ENCODE measurements at regions not wholly inside any gene's neighbourhood (a gene's known extent, or its start where the extent isn't known, plus 50 kb on each side); places are given as distances from the start of the nearest gene placed in this dataset.

DNA sequence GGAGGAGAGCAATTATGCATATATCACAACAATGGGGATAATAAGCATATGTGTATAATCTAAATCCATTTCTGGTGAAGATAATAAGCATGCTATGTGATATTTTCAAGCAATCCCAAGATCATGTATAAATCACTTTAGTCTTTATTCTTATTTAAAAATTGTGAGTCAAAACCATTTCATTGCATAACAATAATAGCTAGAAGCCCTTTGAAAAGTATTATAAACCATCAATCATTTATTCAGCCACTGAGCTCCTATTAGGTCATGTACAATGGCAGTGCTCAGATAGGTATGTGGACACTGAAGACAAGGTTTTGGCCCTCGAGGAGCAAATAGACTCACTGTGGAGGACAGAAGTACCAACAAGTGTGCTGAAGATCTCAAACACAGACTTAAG is 113.1 kb downstream of the CDCA7 start:
- Histone ChIP-seq H3K27ac (ENCODE audit: low read depth, low read length, severe bottlenecking) (no peak overlapping the region), H3K4me1 (ENCODE audit: control insufficient read depth, insufficient read depth, low read length, poor library complexity, severe bottlenecking) (no peaks in the 10 kb centered on the region), H3K36me3 (ENCODE audit: control insufficient read depth, insufficient read depth, low read length) (no peaks in the 10 kb centered on the region), H3K4me3 (ENCODE audit: extremely low read depth, insufficient read depth, low read length, poor library complexity, severe bottlenecking) (no peak overlapping the region), H3K9me3 (ENCODE audit: control insufficient read depth, low read length) (no peaks in the 10 kb centered on the region)
- 69 to 83% methylated on average over 1 of the region's 1 CpG for WGBS, 2 experiments (ENCODE audit: insufficient coverage in 2 of 2)

DNA sequence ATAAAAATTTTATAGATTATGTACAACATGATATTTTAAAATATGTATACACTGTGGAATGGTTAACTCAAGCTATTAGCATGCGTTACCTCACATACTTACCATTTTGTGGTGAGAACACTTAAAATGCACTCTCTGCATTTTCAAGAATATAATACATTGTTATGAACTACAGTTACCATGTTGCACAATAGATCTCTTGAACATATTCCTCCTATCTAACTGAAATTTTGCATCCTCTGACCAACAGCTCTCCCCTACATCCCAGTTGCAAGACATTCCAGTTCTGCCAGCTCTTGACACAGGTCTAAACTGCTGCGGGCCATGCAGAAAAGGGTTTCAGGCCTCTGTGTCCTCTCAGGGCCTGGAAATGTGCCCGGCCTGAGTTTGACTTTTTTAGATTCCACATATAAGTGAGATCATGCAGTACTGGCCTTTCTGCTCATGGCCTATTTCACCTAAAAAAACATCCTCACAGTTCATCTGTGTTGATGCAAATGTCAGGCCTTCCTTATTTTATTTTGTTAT is 113.7 kb downstream of the CDCA7 start:
- 94 to 100% methylated on average over 1 to 2 of the region's 3 CpGs for WGBS, 2 experiments (ENCODE audit: insufficient coverage in 2 of 2)
- H3K9me3 ChIP-seq (ENCODE audit: control insufficient read depth, low read length): no peaks in the 10 kb centered on the region
- no peak overlapping the region for H3K4me3 ChIP-seq (ENCODE audit: extremely low read depth, insufficient read depth, low read length, poor library complexity, severe bottlenecking)
- H3K27ac ChIP-seq (ENCODE audit: low read depth, low read length, severe bottlenecking): no peak overlapping the region
- H3K36me3 ChIP-seq (ENCODE audit: control insufficient read depth, insufficient read depth, low read length): no peaks in the 10 kb centered on the region
- H3K4me1 ChIP-seq (ENCODE audit: control insufficient read depth, insufficient read depth, low read length, poor library complexity, severe bottlenecking): no peaks in the 10 kb centered on the region

GRCh38 chr2:173472112-173472511 is 117.4 kb downstream of the CDCA7 start:
- Histone ChIP-seq H3K9me3 (ENCODE audit: control insufficient read depth, low read length) (no peaks in the 10 kb centered on the region), H3K4me1 (ENCODE audit: control insufficient read depth, insufficient read depth, low read length, poor library complexity, severe bottlenecking) (no peaks in the 10 kb centered on the region), H3K4me3 (ENCODE audit: extremely low read depth, insufficient read depth, low read length, poor library complexity, severe bottlenecking) (no peak overlapping the region), H3K27ac (ENCODE audit: low read depth, low read length, severe bottlenecking) (no peak overlapping the region), H3K36me3 (ENCODE audit: control insufficient read depth, insufficient read depth, low read length) (no peaks in the 10 kb centered on the region)
- WGBS, 2 experiments (ENCODE audit: insufficient coverage in 2 of 2): 90 to 100% methylated on average over 2 of the region's 2 CpGs

- H3K27ac ChIP-seq (ENCODE audit: low read depth, low read length, severe bottlenecking): no peak overlapping the region
- WGBS, 2 experiments (ENCODE audit: insufficient coverage in 2 of 2): 84 to 100% methylated on average over 1 to 4 of the region's 5 CpGs
- H3K4me1 ChIP-seq (ENCODE audit: control insufficient read depth, insufficient read depth, low read length, poor library complexity, severe bottlenecking): no peaks in the 10 kb centered on the region
- no peaks in the 10 kb centered on the region for H3K36me3 ChIP-seq (ENCODE audit: control insufficient read depth, insufficient read depth, low read length)
- no peaks in the 10 kb centered on the region for H3K9me3 ChIP-seq (ENCODE audit: control insufficient read depth, low read length)
- no peak overlapping the region for H3K4me3 ChIP-seq (ENCODE audit: extremely low read depth, insufficient read depth, low read length, poor library complexity, severe bottlenecking)
These were observed 128.5 kb downstream of the CDCA7 start for GRCh38 chr2:173483137-173483536.

DNA sequence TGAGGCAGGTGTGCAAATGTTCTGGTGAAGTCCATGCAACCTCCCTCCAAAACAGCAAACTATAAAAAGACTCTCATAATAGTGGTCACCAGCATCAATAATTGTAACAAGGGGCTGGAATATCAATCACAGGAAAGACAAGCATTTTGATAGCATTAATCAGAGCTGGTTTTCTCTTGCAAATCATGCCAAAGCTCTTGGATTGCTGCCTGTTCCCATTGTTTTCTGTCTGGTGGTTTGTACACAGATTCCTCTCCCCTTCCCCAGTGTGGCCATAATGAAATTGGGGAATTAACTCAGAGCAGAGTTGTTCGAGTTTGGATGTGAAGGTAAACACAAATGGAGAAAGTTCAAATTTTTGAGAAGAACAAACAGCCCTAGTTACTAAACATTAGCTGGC is 134.2 kb downstream of the CDCA7 start:
- H3K4me3 ChIP-seq (ENCODE audit: extremely low read depth, insufficient read depth, low read length, poor library complexity, severe bottlenecking): no peak overlapping the region
- H3K36me3 ChIP-seq (ENCODE audit: control insufficient read depth, insufficient read depth, low read length): no peaks in the 10 kb centered on the region
- no peaks in the 10 kb centered on the region for H3K9me3 ChIP-seq (ENCODE audit: control insufficient read depth, low read length)
- WGBS, 2 experiments (ENCODE audit: insufficient coverage in 2 of 2): no CpG with 5 or more reads among the region's 1 CpG
- no peak overlapping the region for H3K27ac ChIP-seq (ENCODE audit: low read depth, low read length, severe bottlenecking)
- H3K4me1 ChIP-seq (ENCODE audit: control insufficient read depth, insufficient read depth, low read length, poor library complexity, severe bottlenecking): no peaks in the 10 kb centered on the region

DNA sequence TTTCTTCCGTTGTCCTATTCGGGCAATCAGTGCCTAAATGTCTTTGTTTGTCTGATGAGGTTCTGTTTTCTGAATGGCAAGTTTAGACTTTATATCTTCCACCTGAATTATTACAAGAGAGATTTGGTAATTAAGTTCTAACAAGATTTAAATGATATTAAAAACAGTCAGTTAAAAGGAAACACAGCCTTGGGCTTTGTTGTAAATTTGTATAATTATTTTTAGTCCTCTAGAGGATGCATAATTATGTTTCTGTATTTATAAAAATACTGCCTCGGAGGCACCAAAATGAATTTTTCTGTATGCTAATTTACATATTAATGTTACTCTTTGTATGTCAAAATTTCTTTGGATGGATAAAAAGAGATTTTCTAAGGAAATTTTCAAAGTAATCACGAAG is 136.7 kb downstream of the CDCA7 start:
- Histone ChIP-seq H3K27ac (ENCODE audit: low read depth, low read length, severe bottlenecking) (no peak overlapping the region), H3K4me1 (ENCODE audit: control insufficient read depth, insufficient read depth, low read length, poor library complexity, severe bottlenecking) (no peaks in the 10 kb centered on the region), H3K9me3 (ENCODE audit: control insufficient read depth, low read length) (no peaks in the 10 kb centered on the region), H3K36me3 (ENCODE audit: control insufficient read depth, insufficient read depth, low read length) (no peaks in the 10 kb centered on the region), H3K4me3 (ENCODE audit: extremely low read depth, insufficient read depth, low read length, poor library complexity, severe bottlenecking) (no peak overlapping the region)
- WGBS, 2 experiments (ENCODE audit: insufficient coverage in 2 of 2): 86% methylated on average over 1 of the region's 4 CpGs; no CpG with 5 or more reads in 1 of the 2 experiments

GRCh38 chr2:173493874-173494273 is 139.2 kb downstream of the CDCA7 start:
- no peak overlapping the region for H3K27ac ChIP-seq (ENCODE audit: low read depth, low read length, severe bottlenecking)
- no peaks in the 10 kb centered on the region for H3K4me1 ChIP-seq (ENCODE audit: control insufficient read depth, insufficient read depth, low read length, poor library complexity, severe bottlenecking)
- no peak overlapping the region for H3K4me3 ChIP-seq (ENCODE audit: extremely low read depth, insufficient read depth, low read length, poor library complexity, severe bottlenecking)
- H3K36me3 ChIP-seq (ENCODE audit: control insufficient read depth, insufficient read depth, low read length): no peaks in the 10 kb centered on the region
- no CpG with 5 or more reads among the region's 2 CpGs for WGBS, 2 experiments (ENCODE audit: insufficient coverage in 2 of 2)
- H3K9me3 ChIP-seq (ENCODE audit: control insufficient read depth, low read length): no peaks in the 10 kb centered on the region

- H3K36me3 ChIP-seq (ENCODE audit: control insufficient read depth, insufficient read depth, low read length): no peaks in the 10 kb centered on the region
- peaks cover 7% of the 10 kb centered on the region for H3K9me3 ChIP-seq (ENCODE audit: control insufficient read depth, low read length)
- no peak overlapping the region for H3K4me3 ChIP-seq (ENCODE audit: extremely low read depth, insufficient read depth, low read length, poor library complexity, severe bottlenecking)
- WGBS, 2 experiments (ENCODE audit: insufficient coverage in 2 of 2): 100% methylated on average over 1 of the region's 3 CpGs; no CpG with 5 or more reads in 1 of the 2 experiments
- H3K4me1 ChIP-seq (ENCODE audit: control insufficient read depth, insufficient read depth, low read length, poor library complexity, severe bottlenecking): no peaks in the 10 kb centered on the region
- no peak overlapping the region for H3K27ac ChIP-seq (ENCODE audit: low read depth, low read length, severe bottlenecking)
These were observed 142.1 kb downstream of the CDCA7 start for GRCh38 chr2:173496746-173497145.

- peaks cover 7% of the 10 kb centered on the region for H3K9me3 ChIP-seq (ENCODE audit: control insufficient read depth, low read length)
- H3K4me1 ChIP-seq (ENCODE audit: control insufficient read depth, insufficient read depth, low read length, poor library complexity, severe bottlenecking): no peaks in the 10 kb centered on the region
- H3K27ac ChIP-seq (ENCODE audit: low read depth, low read length, severe bottlenecking): no peak overlapping the region
- no peak overlapping the region for H3K4me3 ChIP-seq (ENCODE audit: extremely low read depth, insufficient read depth, low read length, poor library complexity, severe bottlenecking)
- WGBS, 2 experiments (ENCODE audit: insufficient coverage in 2 of 2): no CpG with 5 or more reads among the region's 1 CpG
- no peaks in the 10 kb centered on the region for H3K36me3 ChIP-seq (ENCODE audit: control insufficient read depth, insufficient read depth, low read length)
These were observed 146.3 kb downstream of the CDCA7 start for GRCh38 chr2:173500953-173501352.

DNA sequence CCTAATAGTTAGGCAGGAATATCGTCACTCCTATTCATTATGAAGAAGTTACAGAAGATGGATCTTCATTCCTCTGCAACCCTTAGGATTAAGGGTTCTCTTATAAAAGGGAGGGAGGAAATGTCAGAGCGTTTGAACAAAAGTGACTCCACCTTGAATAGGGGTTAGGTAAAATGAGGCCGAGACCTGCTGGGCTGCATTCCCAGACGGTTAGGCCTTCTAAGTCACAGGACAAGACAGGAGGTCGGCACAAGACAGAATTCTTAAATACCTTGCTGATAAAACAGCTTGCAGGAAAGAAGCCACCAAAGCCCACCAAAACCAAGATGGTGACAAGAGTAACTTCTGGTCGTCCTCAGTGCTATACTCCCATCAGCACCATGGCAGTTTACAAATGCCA is 147.6 kb downstream of the CDCA7 start:
- Histone ChIP-seq H3K4me3 (ENCODE audit: extremely low read depth, insufficient read depth, low read length, poor library complexity, severe bottlenecking) (no peak overlapping the region), H3K36me3 (ENCODE audit: control insufficient read depth, insufficient read depth, low read length) (no peaks in the 10 kb centered on the region), H3K9me3 (ENCODE audit: control insufficient read depth, low read length) (peaks cover 7% of the 10 kb centered on the region), H3K4me1 (ENCODE audit: control insufficient read depth, insufficient read depth, low read length, poor library complexity, severe bottlenecking) (no peaks in the 10 kb centered on the region), H3K27ac (ENCODE audit: low read depth, low read length, severe bottlenecking) (no peak overlapping the region)
- WGBS, 2 experiments (ENCODE audit: insufficient coverage in 2 of 2): 86 to 94% methylated on average over 3 to 4 of the region's 6 CpGs

- Histone ChIP-seq H3K36me3 (ENCODE audit: control insufficient read depth, insufficient read depth, low read length) (no peaks in the 10 kb centered on the region), H3K4me3 (ENCODE audit: extremely low read depth, insufficient read depth, low read length, poor library complexity, severe bottlenecking) (no peak overlapping the region), H3K9me3 (ENCODE audit: control insufficient read depth, low read length) (no peaks in the 10 kb centered on the region), H3K4me1 (ENCODE audit: control insufficient read depth, insufficient read depth, low read length, poor library complexity, severe bottlenecking) (no peaks in the 10 kb centered on the region), H3K27ac (ENCODE audit: low read depth, low read length, severe bottlenecking) (no peak overlapping the region)
- WGBS, 2 experiments (ENCODE audit: insufficient coverage in 2 of 2): no CpG with 5 or more reads among the region's 3 CpGs
These were observed 156.7 kb downstream of the CDCA7 start for GRCh38 chr2:173511357-173511756.
